IMR-90 (cell line): ENCODE measurements at regions not wholly inside any gene's neighbourhood (a gene's known extent, or its start where the extent isn't known, plus 50 kb on each side); places are given as distances from the start of the nearest gene placed in this dataset.

Experiments
- ATAC-seq: fragments of 200-7000 bp; cut with Tn5 transposase; 2 replicates; pipeline ENCODE4 v1.9.1; 2020; ENCODE audit warnings: low read depth, mild to moderate bottlenecking, moderate library complexity
- BruUV-seq: library from RNA; stranded (reverse); fragments of 400-500 nt; replicated peaks from 2 replicates; lab custom pipeline; 2021; lab: Mats Ljungman, UMichigan
- CTCF ChIA-PET: fragments of 300-600 bp; formaldehyde crosslinking; extraction: SDS; loops from one replicate; lab custom pipeline; 2021; ENCODE audit warnings: antibody characterized with exemption; lab: Yijun Ruan, JAX
- POLR2A ChIA-PET: fragments of 300-600 bp; sonication (Branson Sonifier 250); formaldehyde crosslinking; loops from one replicate; lab custom pipeline; 2022; ENCODE audit warnings: antibody characterized with exemption; ENCODE audit not compliant: unreplicated experiment; lab: Charles Lee
- DNase-seq: peaks from one replicate; pipeline ENCODE4 v3.0.0; 2013
- H2AFZ ChIP-seq: replicated peaks from 2 replicates; pipeline ENCODE3; 2013; ENCODE audit warnings: low read length, mild to moderate bottlenecking; ENCODE audit not compliant: poor library complexity
- H2AK5ac ChIP-seq: 2 replicates; pipeline ENCODE4 v1.6.1; 2013; ENCODE audit warnings: low read depth, low read length, inconsistent platforms
- H2AK9ac ChIP-seq: replicated peaks from 2 replicates; pipeline ENCODE3; 2013; ENCODE audit warnings: mild to moderate bottlenecking, low read depth, low read length, moderate library complexity; ENCODE audit not compliant: poor library complexity
- H2BK120ac ChIP-seq: 2 replicates; pipeline ENCODE4 v1.6.1; 2013; ENCODE audit warnings: low read depth, low read length, inconsistent platforms
- H2BK15ac ChIP-seq: 3 replicates; pipeline ENCODE4 v1.6.1; 2013; ENCODE audit warnings: low read depth, low read length, inconsistent platforms
- H2BK20ac ChIP-seq: 2 replicates; pipeline ENCODE4 v1.6.1; 2013; ENCODE audit warnings: low read depth, mild to moderate bottlenecking, inconsistent platforms, low read length, moderate library complexity
- H2BK5ac ChIP-seq: 2 replicates; pipeline ENCODE4 v1.6.1; 2013; ENCODE audit warnings: mild to moderate bottlenecking, low read depth, low read length, inconsistent platforms; ENCODE audit not compliant: poor library complexity, severe bottlenecking
- H3K14ac ChIP-seq: replicated peaks from 2 replicates; pipeline ENCODE4 v1.6.1; 2013; ENCODE audit warnings: low read depth, low read length, inconsistent platforms
- H3K18ac ChIP-seq: 2 replicates; pipeline ENCODE4 v1.6.1; 2013; ENCODE audit warnings: low read depth, low read length, control low read depth
- H3K23ac ChIP-seq: 2 replicates; pipeline ENCODE4 v1.6.1; 2013; ENCODE audit warnings: low read depth, low read length, inconsistent platforms
- H3K27ac ChIP-seq: 2 replicates; pipeline ENCODE4 v1.5.1; 2013; ENCODE audit warnings: mild to moderate bottlenecking, control low read depth, low read length; ENCODE audit not compliant: insufficient read depth
- H3K27me3 ChIP-seq: 2 replicates; pipeline ENCODE4 v1.6.1; 2013; ENCODE audit warnings: low read length; ENCODE audit not compliant: control insufficient read depth, insufficient read depth
- H3K36me3 ChIP-seq: 2 replicates; pipeline ENCODE4 v1.6.1; 2013; ENCODE audit warnings: low read length, mixed read lengths; ENCODE audit not compliant: control insufficient read depth, insufficient read depth
- H3K4ac ChIP-seq: 2 replicates; pipeline ENCODE4 v1.6.1; 2013; ENCODE audit warnings: low read depth, low read length, inconsistent platforms
- H3K4me1 ChIP-seq: 2 replicates; pipeline ENCODE4 v1.6.1; 2013; ENCODE audit warnings: low read length, mixed read lengths; ENCODE audit not compliant: control insufficient read depth, insufficient read depth
- H3K4me2 ChIP-seq: 2 replicates; pipeline ENCODE4 v1.6.1; 2013; ENCODE audit warnings: low read depth, mild to moderate bottlenecking, control low read depth, low read length, moderate library complexity
- H3K4me3 ChIP-seq: 2 replicates; pipeline ENCODE4 v1.5.1; 2013; ENCODE audit warnings: low read depth, mild to moderate bottlenecking, control low read depth, low read length, moderate library complexity; ENCODE audit not compliant: insufficient read depth
- H3K56ac ChIP-seq: 2 replicates; pipeline ENCODE4 v1.6.1; 2013; ENCODE audit warnings: low read length, inconsistent platforms; ENCODE audit not compliant: insufficient read depth; ENCODE audit errors: extremely low read depth
- H3K79me1 ChIP-seq, 2 experiments: 2 replicates each; pipeline ENCODE4 v1.6.1; 2013; ENCODE audit warnings: low read length in 2 of 2, inconsistent platforms in 1 of 2, low read depth in 1 of 2
- H3K9ac ChIP-seq: 2 replicates; pipeline ENCODE4 v1.6.1; 2013; ENCODE audit warnings: low read depth, low read length, control low read depth
- H3K9me1 ChIP-seq: 2 replicates; pipeline ENCODE4 v1.6.1; 2013; ENCODE audit warnings: low read length, inconsistent platforms; ENCODE audit not compliant: insufficient read depth
- H3K9me3 ChIP-seq: 2 replicates; pipeline ENCODE4 v1.6.1; 2013; ENCODE audit warnings: low read length; ENCODE audit not compliant: control insufficient read depth, insufficient read depth
- H4K20me1 ChIP-seq: 2 replicates; pipeline ENCODE4 v1.6.1; 2013; ENCODE audit warnings: low read length, inconsistent platforms; ENCODE audit not compliant: insufficient read depth
- H4K5ac ChIP-seq: 2 replicates; pipeline ENCODE4 v1.6.1; 2013; ENCODE audit warnings: mild to moderate bottlenecking, low read depth, low read length, control low read depth
- H4K8ac ChIP-seq, 2 experiments: 2 replicates each; pipeline ENCODE4 v1.6.1; 2013; ENCODE audit warnings: low read depth in 2 of 2, low read length in 2 of 2, control low read depth in 1 of 2, inconsistent platforms in 1 of 2
- H4K91ac ChIP-seq: 2 replicates; pipeline ENCODE4 v1.6.1; 2013; ENCODE audit warnings: low read depth, low read length, inconsistent platforms; ENCODE audit not compliant: insufficient read depth
- CEBPB ChIP-seq: IDR thresholded peaks from 2 replicates; pipeline ENCODE4 v1.6.1; 2012; ENCODE audit warnings: low read depth, low read length, improper control_type of control experiment
- CHD1 ChIP-seq: IDR thresholded peaks from 2 replicates; pipeline ENCODE4 v1.6.1; 2012; ENCODE audit warnings: low read depth, low read length, improper control_type of control experiment
- ELK1 ChIP-seq: fragments of 150-350 bp; IDR thresholded peaks from 2 replicates; pipeline ENCODE4 v1.6.1; 2016; ENCODE audit warnings: low read depth, mild to moderate bottlenecking, low read length, moderate library complexity, borderline replicate concordance
- FOS ChIP-seq: fragments of 150-350 bp; IDR thresholded peaks from 2 replicates; pipeline ENCODE4 v1.6.1; 2016; ENCODE audit warnings: low read depth, low read length
- MAZ ChIP-seq: IDR thresholded peaks from 2 replicates; pipeline ENCODE4 v1.6.1; 2012; ENCODE audit warnings: low read depth, mild to moderate bottlenecking, low read length, improper control_type of control experiment, moderate library complexity, borderline replicate concordance
- MXI1 ChIP-seq: IDR thresholded peaks from 2 replicates; pipeline ENCODE4 v1.6.1; 2012; ENCODE audit warnings: low read depth, mild to moderate bottlenecking, low read length, moderate library complexity, borderline replicate concordance
- POLR2A ChIP-seq: IDR thresholded peaks from 2 replicates; pipeline ENCODE4 v1.6.1; 2012; ENCODE audit warnings: mild to moderate bottlenecking, low read depth, low read length
- RAD21 ChIP-seq: IDR thresholded peaks from 2 replicates; pipeline ENCODE4 v1.6.1; 2012; ENCODE audit warnings: low read length, improper control_type of control experiment
- RCOR1 ChIP-seq: IDR thresholded peaks from 2 replicates; pipeline ENCODE4 v1.6.1; 2012; ENCODE audit warnings: mild to moderate bottlenecking, low read length, improper control_type of control experiment; ENCODE audit not compliant: insufficient replicate concordance
- RFX5 ChIP-seq: IDR thresholded peaks from 2 replicates; pipeline ENCODE4 v1.8.0; 2012; ENCODE audit warnings: low read depth, mild to moderate bottlenecking, low read length, moderate library complexity
- SMC3 ChIP-seq: fragments of 150-350 bp; IDR thresholded peaks from 2 replicates; pipeline ENCODE4 v1.6.1; 2016; ENCODE audit warnings: low read depth, mild to moderate bottlenecking, antibody characterized with exemption, low read length, moderate library complexity
- WGBS, 2 experiments: methylation state at CpG; one replicate each; pipeline versions ENCODE4 v1.1.5 to v1.1.7; 2013; ENCODE audit warnings: missing lambda C conversion rate in 2 of 2; ENCODE audit not compliant: insufficient read length in 1 of 2; ENCODE audit errors: extremely low coverage in 2 of 2; 5-methylcytosine and 5-hydroxymethylcytosine counted together
- dilution Hi-C: fragments of 300-500 bp; cut with HindIII; formaldehyde crosslinking; loops from one replicate; pipeline ENCODE4 v1.14.3; 2018; ENCODE audit warnings: low sequenced_read_pairs; ENCODE audit not compliant: unreplicated experiment
- in situ Hi-C: fragments of 300-500 bp; cut with MboI; formaldehyde crosslinking; loops from 3 replicates; pipeline ENCODE4 v1.14.3; 2019; ENCODE audit warnings: low sequenced_read_pairs, inconsistent platforms, mixed read lengths
- intact Hi-C: fragments of 100-400 bp; cut with micrococcal nuclease; formaldehyde crosslinking; loops from 2 replicates; pipeline ENCODE4 v1.10.0; 2022
- TF ChIP-seq, protein P1 (sequence below): fragments of 150-350 bp; IDR thresholded peaks from 2 replicates; pipeline ENCODE4 v1.6.1; 2017; ENCODE audit warnings: mild to moderate bottlenecking, antibody characterized with exemption, low read length, low read depth

- Histone ChIP-seq H3K56ac (no peak overlapping the region), H2AK5ac (no peak overlapping the region), H2AFZ (no peak overlapping the region), H3K4ac (no peak overlapping the region), H3K79me1 (no peaks in the 10 kb centered on the region), H3K4me1 (peaks cover 2% of the 10 kb centered on the region; the same call in 1 of the 2 replicates), H2AK9ac (no peak overlapping the region), H2BK20ac (no peak overlapping the region), H2BK120ac (no peak overlapping the region), H3K14ac (no peak overlapping the region), H2BK5ac (no peak overlapping the region), H3K9ac (no peak overlapping the region), H3K9me1 (no peaks in the 10 kb centered on the region), H2BK15ac (no peak overlapping the region), H4K20me1 (no peaks in the 10 kb centered on the region), H3K9me3 (no peaks in the 10 kb centered on the region), H3K18ac (no peak overlapping the region), H4K8ac (no peak overlapping the region), H3K23ac (no peak overlapping the region), H4K5ac (no peak overlapping the region), H3K27me3 (peaks cover 58% of the 10 kb centered on the region), H4K91ac (no peak overlapping the region), H3K27ac (no peak overlapping the region), H3K4me2 (no peak overlapping the region), H3K4me3 (no peak overlapping the region), H3K36me3 (no peaks in the 10 kb centered on the region)
- dilution Hi-C loops = no loop called here
- WGBS, 2 experiments = 59% methylated on average over 6 of the region's 13 CpGs; no CpG with 5 or more reads in 1 of the 2 experiments
- ChIA-PET CTCF (no interaction called here), POLR2A (no interaction called here)
- TF ChIP-seq CHD1 (no peak), FOS (no peak), MXI1 (no peak), ELK1 (no peak), RCOR1 (no peak), POLR2A (no peak), RFX5 (no peak), CEBPB (no peak), MAZ (no peak), RAD21 (no peak), SMC3 (no peak)
- TF ChIP-seq, protein P1, sequence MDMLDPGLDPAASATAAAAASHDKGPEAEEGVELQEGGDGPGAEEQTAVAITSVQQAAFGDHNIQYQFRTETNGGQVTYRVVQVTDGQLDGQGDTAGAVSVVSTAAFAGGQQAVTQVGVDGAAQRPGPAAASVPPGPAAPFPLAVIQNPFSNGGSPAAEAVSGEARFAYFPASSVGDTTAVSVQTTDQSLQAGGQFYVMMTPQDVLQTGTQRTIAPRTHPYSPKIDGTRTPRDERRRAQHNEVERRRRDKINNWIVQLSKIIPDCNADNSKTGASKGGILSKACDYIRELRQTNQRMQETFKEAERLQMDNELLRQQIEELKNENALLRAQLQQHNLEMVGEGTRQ = no peak
- DNase-seq = no peak
- in situ Hi-C loops = no loop called here
- intact Hi-C loops = no loop called here
- ATAC-seq = no peak
- BruUV-seq = no TSS peak
These were observed 368.1 kb downstream of the RPS24 start for GRCh38 chr10:78401624-78402367.
